WI38 (cell line): ENCODE measurements at regions not wholly inside any gene's neighbourhood (a gene's known extent, or its start where the extent isn't known, plus 50 kb on each side); places are given as distances from the start of the nearest gene placed in this dataset.

Source experiments
- H3K4me3 ChIP-seq: 2 replicates; pipeline ENCODE4 v1.5.1; 2011; ENCODE audit warnings: low read depth, mild to moderate bottlenecking, control low read depth, low read length
- CTCF ChIP-seq: IDR thresholded peaks from 2 replicates; pipeline ENCODE4 v1.5.1; 2012; ENCODE audit warnings: low read depth, mild to moderate bottlenecking, control low read depth, low read length

- no peak overlapping the region for H3K4me3 ChIP-seq
- no peak for TF ChIP-seq CTCF
These were observed 69.1 kb upstream of the MRPS6 start for GRCh38 chr21:34004013-34004938.

- no peak for TF ChIP-seq CTCF
- no peak overlapping the region for H3K4me3 ChIP-seq
These were observed 70.0 kb upstream of the MRPS6 start for GRCh38 chr21:34003428-34003827.

- no peak for TF ChIP-seq CTCF
These were observed 73.0 kb upstream of the MRPS6 start for GRCh38 chr21:34000375-34000774.

GRCh38 chr21:33998809-33999208, 74.6 kb upstream of the MRPS6 start:
- TF ChIP-seq CTCF: no peak
- H3K4me3 ChIP-seq: no peak overlapping the region

More at GRCh38 chr21:34000375-34000774, 73.0 kb upstream of the MRPS6 start:
- H3K4me3 ChIP-seq: no peak overlapping the region

- TF ChIP-seq CTCF: no peak
- H3K4me3 ChIP-seq: no peak overlapping the region
These were observed 75.0 kb upstream of the MRPS6 start for GRCh38 chr21:33998402-33998801.

- TF ChIP-seq CTCF: no peak
These were observed 75.9 kb upstream of the MRPS6 start for GRCh38 chr21:33997436-33997835.

GRCh38 chr21:33994373-33994772, 78.8 kb upstream of the ATP5PO start:
- no peak overlapping the region for H3K4me3 ChIP-seq
- no peak for TF ChIP-seq CTCF

More at GRCh38 chr21:33997436-33997835, 75.9 kb upstream of the MRPS6 start:
- H3K4me3 ChIP-seq: no peak overlapping the region
